Stomach smooth muscle (tissue), 2 donors: ENCODE measurements at regions not wholly inside any gene's neighbourhood (a gene's known extent, or its start where the extent isn't known, plus 50 kb on each side); places are given as distances from the start of the nearest gene placed in this dataset.
A peak's percentile ranks its signal among the peaks of the same experiment; 100 is the strongest.

Experiments
- H3K27ac ChIP-seq: one replicate; pipeline ENCODE4 v1.7.0; 2013; ENCODE audit warnings: mild to moderate bottlenecking, low read length, inconsistent platforms
- H3K27me3 ChIP-seq, 2 donors: one replicate each; pipeline ENCODE4 v1.7.0; 2013; ENCODE audit warnings: low read length in 2 of 2; ENCODE audit not compliant: insufficient read depth in 2 of 2, control insufficient read depth in 1 of 2
- H3K36me3 ChIP-seq, 2 donors: one replicate each; pipeline ENCODE4 v1.7.0; 2013; ENCODE audit warnings: low read length in 2 of 2; ENCODE audit not compliant: control insufficient read depth in 2 of 2, insufficient read depth in 2 of 2
- H3K4me1 ChIP-seq: one replicate; pipeline ENCODE4 v1.7.0; 2013; ENCODE audit warnings: low read length; ENCODE audit not compliant: control insufficient read depth, insufficient read depth
- H3K4me3 ChIP-seq, 2 donors: one replicate each; pipeline ENCODE4 v1.7.0; 2013; ENCODE audit warnings: low read length in 2 of 2
- H3K9ac ChIP-seq, 2 donors: one replicate each; pipeline ENCODE4 v1.7.0; 2013; ENCODE audit warnings: low read length in 2 of 2, mild to moderate bottlenecking in 1 of 2
- H3K9me3 ChIP-seq, 2 donors: one replicate each; pipeline ENCODE4 v1.7.0; 2013; ENCODE audit warnings: low read length in 2 of 2; ENCODE audit not compliant: control insufficient read depth in 2 of 2
- donor health status: healthy.
- donor health status: Pancreatic carcinoma.

- Histone ChIP-seq H3K4me1 (peaks cover 26% of the 10 kb centered on the region), H3K9ac (peak overlapping the region in 1 of 2 donors; percentile 29), H3K4me3 (peak overlapping the region; percentile 61 to 78), H3K27me3 (no peaks in the 10 kb centered on the region), H3K27ac (peak overlapping the region; percentile 60), H3K9me3 (no peaks in the 10 kb centered on the region), H3K36me3 (no peaks in the 10 kb centered on the region)
These were observed 192.6 kb downstream of the KATNAL1 start for GRCh38 chr13:30114571-30115256.

DNA sequence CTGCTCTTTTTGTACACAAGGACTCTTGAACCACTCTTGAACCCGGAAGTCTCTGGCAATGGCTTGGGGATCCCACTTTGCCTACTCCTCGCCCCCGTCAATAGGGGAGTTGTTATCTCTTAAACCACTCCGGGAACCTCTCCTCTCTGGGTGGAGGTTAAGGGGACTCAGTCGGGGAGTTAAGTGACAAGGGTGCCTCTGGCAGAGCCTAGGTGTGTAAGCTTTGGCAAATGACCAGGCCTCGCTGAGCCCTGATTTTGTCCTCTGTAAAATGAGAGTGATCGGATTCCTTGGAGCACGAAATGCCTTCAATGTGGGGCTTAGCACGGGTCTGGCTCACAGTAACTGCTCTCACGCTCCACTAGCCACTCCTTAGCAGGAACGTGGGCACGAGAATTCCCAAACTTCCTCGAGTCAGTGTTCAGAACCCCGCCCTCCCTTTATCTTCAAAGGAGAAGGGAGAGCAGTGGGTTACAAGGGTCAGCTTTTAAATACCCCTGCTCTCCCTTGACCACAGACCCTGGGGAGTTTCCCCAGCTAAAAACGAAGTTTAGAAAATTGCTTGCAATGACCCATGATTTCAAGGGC lies 193.3 kb downstream of the KATNAL1 start:
- Histone ChIP-seq H3K9ac (peak overlapping the region in 1 of 2 donors; percentile 36), H3K9me3 (no peaks in the 10 kb centered on the region), H3K27ac (peak overlapping the region; percentile 60), H3K27me3 (no peaks in the 10 kb centered on the region), H3K4me1 (peaks cover 26% of the 10 kb centered on the region), H3K36me3 (no peaks in the 10 kb centered on the region), H3K4me3 (peak overlapping the region; percentile 61 to 78)

DNA sequence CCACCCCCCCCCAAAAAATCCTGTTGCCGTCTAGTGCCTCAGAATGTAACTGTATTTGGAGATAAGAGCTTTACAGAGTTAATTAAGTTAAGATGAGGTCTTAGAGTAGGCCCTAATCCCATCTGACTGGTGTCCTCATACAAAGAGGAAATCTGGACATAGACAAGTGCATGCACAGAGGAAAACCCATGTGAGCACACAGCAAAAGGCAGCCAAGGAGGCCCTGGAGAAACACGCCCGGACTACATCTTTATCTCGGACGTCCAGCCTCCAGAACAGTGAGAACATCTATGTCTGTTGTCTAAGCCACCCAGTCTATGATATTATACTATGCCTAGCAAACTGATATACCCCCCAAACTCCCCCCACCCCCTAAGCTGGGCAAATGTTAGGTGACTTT lies 193.8 kb downstream of the KATNAL1 start:
- Histone ChIP-seq H3K27ac (peak overlapping the region; percentile 60), H3K9ac (no peak overlapping the region), H3K4me3 (no peak overlapping the region), H3K36me3 (no peaks in the 10 kb centered on the region), H3K4me1 (peaks cover 26% of the 10 kb centered on the region), H3K9me3 (no peaks in the 10 kb centered on the region), H3K27me3 (no peaks in the 10 kb centered on the region)

- Histone ChIP-seq H3K27ac (no peak overlapping the region), H3K27me3 (no peaks in the 10 kb centered on the region), H3K4me3 (peak overlapping the region in 1 of 2 donors; percentile 35), H3K4me1 (peaks cover 26% of the 10 kb centered on the region), H3K9ac (peak overlapping the region in 1 of 2 donors; percentile 21), H3K9me3 (no peaks in the 10 kb centered on the region), H3K36me3 (no peaks in the 10 kb centered on the region)
These were observed 194.5 kb downstream of the KATNAL1 start for GRCh38 chr13:30112602-30113435.

- H3K27me3 ChIP-seq, result peaks cover 0 to 2% of the 10 kb centered on the region in 2 donors
- peaks cover 26% of the 10 kb centered on the region for H3K4me1 ChIP-seq
- H3K27ac ChIP-seq, result no peak overlapping the region
- H3K9me3 ChIP-seq, result no peaks in the 10 kb centered on the region
- H3K9ac ChIP-seq, result no peak overlapping the region
- H3K36me3 ChIP-seq, result no peaks in the 10 kb centered on the region
- H3K4me3 ChIP-seq, result no peak overlapping the region
These were observed 195.5 kb downstream of the KATNAL1 start for GRCh38 chr13:30111810-30112209.

- Histone ChIP-seq H3K4me1 (peaks cover 23% of the 10 kb centered on the region), H3K4me3 (no peak overlapping the region), H3K27me3 (peaks cover 0 to 2% of the 10 kb centered on the region in 2 donors), H3K9me3 (no peaks in the 10 kb centered on the region), H3K36me3 (no peaks in the 10 kb centered on the region), H3K27ac (no peak overlapping the region), H3K9ac (no peak overlapping the region)
These were observed 196.9 kb downstream of the KATNAL1 start for GRCh38 chr13:30110301-30111070.

DNA sequence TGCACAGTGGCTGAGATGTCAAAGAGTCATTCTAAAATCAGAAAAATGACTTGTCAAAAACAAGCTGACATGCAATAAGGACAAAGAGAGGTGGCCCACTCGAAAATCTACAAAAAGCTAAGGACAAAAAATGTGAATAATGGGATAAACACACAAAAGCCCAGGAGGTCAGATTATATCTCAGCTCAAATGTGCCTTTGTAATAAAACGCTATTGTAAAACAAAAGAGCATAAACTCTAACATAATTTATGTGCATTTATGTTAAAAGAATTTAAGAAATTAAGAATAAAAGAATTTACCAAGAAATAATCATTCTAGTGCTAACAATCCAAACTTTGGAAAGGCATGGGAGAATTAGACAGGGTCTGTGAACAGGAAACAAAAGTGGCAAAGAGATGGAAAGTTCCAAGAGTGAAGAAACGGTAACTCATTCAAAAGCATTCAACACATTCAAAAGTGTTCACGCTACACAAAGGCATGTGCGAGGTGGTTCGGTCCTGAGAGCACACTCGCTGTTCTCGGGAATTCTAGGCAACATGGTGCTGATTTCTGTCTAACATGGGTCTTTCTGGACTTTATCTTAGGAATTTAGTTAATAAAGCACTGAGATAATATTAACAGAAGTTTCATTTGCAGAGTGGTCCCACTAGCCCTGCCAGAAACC lies 197.7 kb downstream of the KATNAL1 start:
- Histone ChIP-seq H3K36me3 (no peaks in the 10 kb centered on the region), H3K4me1 (peaks cover 17% of the 10 kb centered on the region), H3K9ac (no peak overlapping the region), H3K27me3 (peaks cover 0 to 2% of the 10 kb centered on the region in 2 donors), H3K4me3 (no peak overlapping the region), H3K9me3 (no peaks in the 10 kb centered on the region), H3K27ac (no peak overlapping the region)

DNA sequence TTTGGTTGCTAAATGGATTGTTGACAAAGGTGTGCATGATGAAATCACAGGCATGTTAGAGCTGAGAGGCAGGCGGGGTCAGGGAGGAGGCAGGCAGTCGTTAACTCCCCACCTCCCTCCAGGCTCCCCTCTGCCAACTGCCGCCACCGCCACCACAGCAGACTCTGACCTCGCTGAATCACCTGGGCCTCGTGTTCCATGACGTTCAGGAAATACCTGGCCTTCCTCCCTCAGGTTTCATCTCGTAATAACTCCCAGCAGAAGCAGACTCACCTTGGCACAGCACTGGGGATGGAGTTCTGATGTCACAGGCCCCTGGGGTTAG lies 198.5 kb downstream of the KATNAL1 start:
- Histone ChIP-seq H3K4me1 (peaks cover 10% of the 10 kb centered on the region), H3K27me3 (peaks cover 0 to 2% of the 10 kb centered on the region in 2 donors), H3K27ac (no peak overlapping the region), H3K4me3 (no peak overlapping the region), H3K9me3 (no peaks in the 10 kb centered on the region), H3K9ac (no peak overlapping the region), H3K36me3 (no peaks in the 10 kb centered on the region)

- Histone ChIP-seq H3K36me3 (no peaks in the 10 kb centered on the region), H3K4me1 (peaks cover 8% of the 10 kb centered on the region), H3K9me3 (no peaks in the 10 kb centered on the region), H3K27ac (no peak overlapping the region), H3K9ac (no peak overlapping the region), H3K27me3 (peaks cover 0 to 2% of the 10 kb centered on the region in 2 donors), H3K4me3 (no peak overlapping the region)
These were observed 199.0 kb downstream of the KATNAL1 start for GRCh38 chr13:30108216-30108912.
